ENCODE measurements at regions not wholly inside any gene's neighbourhood (a gene's known extent, or its start where the extent isn't known, plus 50 kb on each side); places are given as distances from the start of the nearest gene placed in this dataset.

GRCh38 chr3:634511-634910 is 437.9 kb downstream of the CHL1 start:
- Histone ChIP-seq H3K27me3 (ENCODE audit: control insufficient read depth, insufficient read depth, low read length) (no peaks in the 10 kb centered on the region), H3K36me3 (ENCODE audit: control insufficient read depth, insufficient read depth, low read length) (no peaks in the 10 kb centered on the region), H3K27ac (ENCODE audit: low read length) (no peak overlapping the region), H3K4me1 (ENCODE audit: control insufficient read depth, insufficient read depth, low read length) (no peaks in the 10 kb centered on the region), H3K4me3 (ENCODE audit: low read length) (no peak overlapping the region), H3K9me3 (ENCODE audit: control insufficient read depth, insufficient read depth, low read length) (no peaks in the 10 kb centered on the region)
- DNase-seq (no peak), ATAC-seq (no peak)
- H3K27me3 Mint-ChIP-seq (ENCODE audit: low read depth in 2 of 2), result no peaks in the 10 kb centered on the region
- intact Hi-C loops (cut with micrococcal nuclease), result no loop called here
- no peaks in the 10 kb centered on the region for H3K4me1 Mint-ChIP-seq
- H3K9me3 Mint-ChIP-seq, result peaks cover 2 to 7% of the 10 kb centered on the region in 2 donors
- no peak overlapping the region for H3K4me3 Mint-ChIP-seq
- H3K36me3 Mint-ChIP-seq, result no peaks in the 10 kb centered on the region
- no peak for TF ChIP-seq CTCF (IDR thresholded peaks at IDR 0.05)
- H3K27ac Mint-ChIP-seq, result no peak overlapping the region

DNA sequence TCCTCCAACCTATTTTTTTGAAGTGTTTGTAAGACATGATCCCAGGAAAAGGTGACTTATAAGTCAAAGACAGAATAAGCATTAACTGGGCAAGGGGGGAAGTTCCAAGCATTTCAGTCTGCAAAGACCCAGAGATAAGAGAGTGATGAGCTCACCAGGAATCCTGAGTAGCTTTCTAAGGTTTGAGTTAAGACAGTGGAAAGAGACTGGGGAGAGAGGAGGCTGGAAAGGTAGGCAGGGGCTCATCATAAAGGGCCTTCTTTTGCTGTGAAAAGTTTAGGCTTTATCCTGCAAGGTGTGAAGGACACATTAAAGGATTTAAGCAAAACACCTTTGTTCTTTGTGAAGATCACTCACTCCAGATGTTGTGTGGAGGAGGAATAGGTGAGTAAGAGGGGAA is 438.8 kb downstream of the CHL1 start:
- peaks cover 2 to 10% of the 10 kb centered on the region in 2 donors for H3K9me3 Mint-ChIP-seq
- Histone ChIP-seq H3K27me3 (ENCODE audit: control insufficient read depth, insufficient read depth, low read length) (no peaks in the 10 kb centered on the region), H3K9me3 (ENCODE audit: control insufficient read depth, insufficient read depth, low read length) (no peaks in the 10 kb centered on the region), H3K4me1 (ENCODE audit: control insufficient read depth, insufficient read depth, low read length) (no peaks in the 10 kb centered on the region), H3K4me3 (ENCODE audit: low read length) (no peak overlapping the region), H3K27ac (ENCODE audit: low read length) (no peak overlapping the region), H3K36me3 (ENCODE audit: control insufficient read depth, insufficient read depth, low read length) (no peaks in the 10 kb centered on the region)
- no peak overlapping the region for H3K27ac Mint-ChIP-seq
- H3K36me3 Mint-ChIP-seq, result no peaks in the 10 kb centered on the region
- DNase-seq, result no peak
- no peak overlapping the region for H3K4me3 Mint-ChIP-seq
- ATAC-seq, result no peak
- intact Hi-C loops (cut with micrococcal nuclease), result no loop called here
- TF ChIP-seq CTCF (IDR thresholded peaks at IDR 0.05), result no peak
- H3K27me3 Mint-ChIP-seq (ENCODE audit: low read depth in 2 of 2), result no peaks in the 10 kb centered on the region
- no peaks in the 10 kb centered on the region for H3K4me1 Mint-ChIP-seq

GRCh38 chr3:643376-643775 is 446.8 kb downstream of the CHL1 start:
- no peak overlapping the region for H3K4me3 ChIP-seq (ENCODE audit: low read length)
- H3K27ac Mint-ChIP-seq, result no peak overlapping the region
- intact Hi-C loops (cut with micrococcal nuclease), result no loop called here
- no peak overlapping the region for H3K4me3 Mint-ChIP-seq
- DNase-seq (no peak), ATAC-seq (no peak)
- H3K9me3 Mint-ChIP-seq, result peaks cover 2 to 26% of the 10 kb centered on the region in 2 donors
- H3K36me3 ChIP-seq (ENCODE audit: control insufficient read depth, insufficient read depth, low read length), result no peaks in the 10 kb centered on the region
- no peaks in the 10 kb centered on the region for H3K27me3 Mint-ChIP-seq (ENCODE audit: low read depth in 2 of 2)
- H3K36me3 Mint-ChIP-seq, result no peaks in the 10 kb centered on the region
- H3K9me3 ChIP-seq (ENCODE audit: control insufficient read depth, insufficient read depth, low read length), result no peaks in the 10 kb centered on the region
- H3K4me1 ChIP-seq (ENCODE audit: control insufficient read depth, insufficient read depth, low read length), result no peaks in the 10 kb centered on the region
- no peak overlapping the region for H3K27ac ChIP-seq (ENCODE audit: low read length)
- H3K4me1 Mint-ChIP-seq, result no peaks in the 10 kb centered on the region
- TF ChIP-seq CTCF (IDR thresholded peaks at IDR 0.05), result no peak
- H3K27me3 ChIP-seq (ENCODE audit: control insufficient read depth, insufficient read depth, low read length), result no peaks in the 10 kb centered on the region
- WGBS (ENCODE audit: insufficient coverage), result 17% methylated on average over 1 of the region's 1 CpG

- H3K27ac ChIP-seq (ENCODE audit: low read length), result no peak overlapping the region
- intact Hi-C loops (cut with micrococcal nuclease), result no loop called here
- Mint-ChIP-seq H3K4me3 (no peak overlapping the region), H3K27me3 (ENCODE audit: low read depth in 2 of 2) (no peaks in the 10 kb centered on the region), H3K36me3 (no peaks in the 10 kb centered on the region), H3K9me3 (peaks cover 8 to 12% of the 10 kb centered on the region in 2 donors), H3K27ac (no peak overlapping the region), H3K4me1 (no peaks in the 10 kb centered on the region)
- TF ChIP-seq CTCF (IDR thresholded peaks at IDR 0.05), result no peak
- H3K9me3 ChIP-seq (ENCODE audit: control insufficient read depth, insufficient read depth, low read length), result no peaks in the 10 kb centered on the region
- no peaks in the 10 kb centered on the region for H3K36me3 ChIP-seq (ENCODE audit: control insufficient read depth, insufficient read depth, low read length)
- no peak for ATAC-seq
- H3K4me3 ChIP-seq (ENCODE audit: low read length), result no peak overlapping the region
- no peaks in the 10 kb centered on the region for H3K4me1 ChIP-seq (ENCODE audit: control insufficient read depth, insufficient read depth, low read length)
- H3K27me3 ChIP-seq (ENCODE audit: control insufficient read depth, insufficient read depth, low read length), result no peaks in the 10 kb centered on the region
- WGBS (ENCODE audit: insufficient coverage), result 71% methylated on average over 1 of the region's 1 CpG
- no peak for DNase-seq
Measured at GRCh38 chr3:655824-656223, 437.0 kb upstream of the CNTN6 start.

All from natural killer cell (primary cell).